NCI-H2107 (cell line): ENCODE measurements at regions not wholly inside any gene's neighbourhood (a gene's known extent, or its start where the extent isn't known, plus 50 kb on each side); places are given as distances from the start of the nearest gene placed in this dataset.

Source experiments
- DNase-seq: peaks from one replicate; lab custom pipeline; 2025; lab: John Stamatoyannopoulos, UW

- no peak for DNase-seq
Measured at GRCh38 chr6:53974941-53975340, 136.3 kb upstream of the MLIP start.

- DNase-seq = no peak
Measured at GRCh38 chr6:53975941-53976615, 135.2 kb upstream of the MLIP start.

- no peak for DNase-seq
Measured at GRCh38 chr6:53977551-53977950, 133.7 kb upstream of the MLIP start.

- DNase-seq = peak; percentile 1
Measured at GRCh38 chr6:53979468-53980067, 131.7 kb upstream of the MLIP start.

GRCh38 chr6:53982366-53983050, 128.7 kb upstream of the MLIP start:
- DNase-seq = no peak

- DNase-seq = no peak
Measured at GRCh38 chr6:53983301-53983700, 127.9 kb upstream of the MLIP start.

- no peak for DNase-seq
Measured at GRCh38 chr6:53984163-53984562, 127.1 kb upstream of the MLIP start.

GRCh38 chr6:53984581-53984980, 126.7 kb upstream of the MLIP start:
- DNase-seq = no peak

- no peak for DNase-seq
Measured at GRCh38 chr6:53985366-53985765, 125.9 kb upstream of the MLIP start.

GRCh38 chr6:53986165-53986720, 125.0 kb upstream of the MLIP start:
- DNase-seq = no peak

- no peak for DNase-seq
Measured at GRCh38 chr6:53986721-53987521, 124.3 kb upstream of the MLIP start.

GRCh38 chr6:53987522-53987888, 123.7 kb upstream of the MLIP start:
- DNase-seq = no peak

GRCh38 chr6:53989504-53989903, 121.7 kb upstream of the MLIP start:
- no peak for DNase-seq

GRCh38 chr6:53992522-53992921, 118.7 kb upstream of the MLIP start:
- no peak for DNase-seq

- DNase-seq = no peak
Measured at GRCh38 chr6:53994201-53994600, 117.0 kb upstream of the MLIP start.

- no peak for DNase-seq
Measured at GRCh38 chr6:53995935-53996334, 115.3 kb upstream of the MLIP start.

GRCh38 chr6:53998303-53998702, 112.9 kb upstream of the MLIP start:
- DNase-seq = no peak

- no peak for DNase-seq
Measured at GRCh38 chr6:53999088-53999755, 112.0 kb upstream of the MLIP start.

GRCh38 chr6:54002116-54002515, 109.1 kb upstream of the MLIP start:
- DNase-seq = no peak

- no peak for DNase-seq
Measured at GRCh38 chr6:54003316-54003715, 107.9 kb upstream of the MLIP start.

GRCh38 chr6:54008589-54008988, 102.7 kb upstream of the MLIP start:
- no peak for DNase-seq
